GM20000 (cell line): ENCODE measurements at regions not wholly inside any gene's neighbourhood (a gene's known extent, or its start where the extent isn't known, plus 50 kb on each side); places are given as distances from the start of the nearest gene placed in this dataset.
"Not testable (repeated sequence)": the region's sequence is repeated elsewhere in the genome, so short reads cannot be mapped to it uniquely, and the experiment has no call there.

Experiments
- DNase-seq: peaks from one replicate; pipeline ENCODE4 v3.0.0; 2012; ENCODE audit warnings: low spot score
- TF ChIP-seq, protein P1 (sequence below): IDR thresholded peaks from 2 replicates; pipeline ENCODE4 v1.5.1; 2012; ENCODE audit warnings: mild to moderate bottlenecking, control low read depth; ENCODE audit errors: extremely low read depth, missing control alignments

DNA sequence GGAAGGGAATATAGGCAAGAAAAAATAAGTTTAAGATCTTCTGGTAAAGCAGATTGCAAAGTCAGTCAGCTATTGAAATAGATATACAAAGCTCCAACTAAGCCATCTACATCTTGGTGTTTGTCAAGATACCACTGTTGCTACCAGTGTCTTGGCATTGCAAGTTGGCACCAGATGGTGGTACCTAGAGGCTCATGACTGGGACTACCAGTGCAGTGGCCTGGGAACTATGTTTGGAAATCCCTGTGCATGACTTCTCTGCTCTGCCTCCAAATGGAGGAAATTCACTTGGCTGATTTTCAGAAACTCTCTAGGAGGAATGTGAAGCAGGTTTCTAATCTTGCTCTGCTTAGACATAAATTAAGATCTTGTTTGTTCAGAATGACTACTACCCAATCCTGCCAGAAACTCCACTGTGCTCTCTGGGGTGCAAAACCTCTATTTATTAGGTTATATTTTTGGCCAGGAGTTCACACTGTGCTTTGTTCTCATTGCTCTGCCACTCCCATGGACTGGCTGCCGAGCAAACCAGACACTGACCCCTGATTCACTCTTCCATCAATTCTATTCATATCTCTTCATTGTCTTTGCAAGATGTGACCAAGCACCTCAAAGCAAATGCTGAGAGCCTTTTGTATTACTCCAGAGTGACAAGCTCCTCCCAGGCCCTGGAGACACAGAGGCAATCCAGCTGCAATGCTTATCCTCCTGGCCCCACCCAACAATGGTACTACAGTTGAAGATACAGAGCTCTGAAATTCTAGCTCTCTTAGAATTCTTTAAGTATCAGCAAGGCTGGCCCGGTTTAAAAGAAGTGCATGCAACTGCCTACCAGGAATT is 272.3 kb upstream of the FGF16 start:
- DNase-seq: no peak
- TF ChIP-seq, protein P1, sequence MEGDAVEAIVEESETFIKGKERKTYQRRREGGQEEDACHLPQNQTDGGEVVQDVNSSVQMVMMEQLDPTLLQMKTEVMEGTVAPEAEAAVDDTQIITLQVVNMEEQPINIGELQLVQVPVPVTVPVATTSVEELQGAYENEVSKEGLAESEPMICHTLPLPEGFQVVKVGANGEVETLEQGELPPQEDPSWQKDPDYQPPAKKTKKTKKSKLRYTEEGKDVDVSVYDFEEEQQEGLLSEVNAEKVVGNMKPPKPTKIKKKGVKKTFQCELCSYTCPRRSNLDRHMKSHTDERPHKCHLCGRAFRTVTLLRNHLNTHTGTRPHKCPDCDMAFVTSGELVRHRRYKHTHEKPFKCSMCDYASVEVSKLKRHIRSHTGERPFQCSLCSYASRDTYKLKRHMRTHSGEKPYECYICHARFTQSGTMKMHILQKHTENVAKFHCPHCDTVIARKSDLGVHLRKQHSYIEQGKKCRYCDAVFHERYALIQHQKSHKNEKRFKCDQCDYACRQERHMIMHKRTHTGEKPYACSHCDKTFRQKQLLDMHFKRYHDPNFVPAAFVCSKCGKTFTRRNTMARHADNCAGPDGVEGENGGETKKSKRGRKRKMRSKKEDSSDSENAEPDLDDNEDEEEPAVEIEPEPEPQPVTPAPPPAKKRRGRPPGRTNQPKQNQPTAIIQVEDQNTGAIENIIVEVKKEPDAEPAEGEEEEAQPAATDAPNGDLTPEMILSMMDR: no peak

DNA sequence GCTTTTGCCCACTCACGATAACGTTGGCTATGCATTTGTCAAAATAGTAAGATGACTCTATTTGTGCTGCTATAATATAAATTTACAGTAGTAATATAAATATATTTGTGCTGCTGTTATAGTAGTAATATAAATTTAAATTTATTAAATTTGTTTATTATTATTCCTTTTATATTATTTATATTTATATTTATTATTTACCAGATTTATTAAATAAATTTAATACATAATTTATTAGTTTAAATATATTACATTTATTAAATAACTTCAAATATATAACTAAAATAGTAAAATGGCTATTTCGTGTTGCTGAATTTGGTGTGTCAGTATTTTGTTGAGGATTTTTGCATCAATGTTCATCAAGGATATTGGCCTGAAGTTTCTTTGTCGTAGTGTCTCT is 246.5 kb upstream of the FGF16 start:
- no peak for DNase-seq
- TF ChIP-seq, protein P1: no peak

DNA sequence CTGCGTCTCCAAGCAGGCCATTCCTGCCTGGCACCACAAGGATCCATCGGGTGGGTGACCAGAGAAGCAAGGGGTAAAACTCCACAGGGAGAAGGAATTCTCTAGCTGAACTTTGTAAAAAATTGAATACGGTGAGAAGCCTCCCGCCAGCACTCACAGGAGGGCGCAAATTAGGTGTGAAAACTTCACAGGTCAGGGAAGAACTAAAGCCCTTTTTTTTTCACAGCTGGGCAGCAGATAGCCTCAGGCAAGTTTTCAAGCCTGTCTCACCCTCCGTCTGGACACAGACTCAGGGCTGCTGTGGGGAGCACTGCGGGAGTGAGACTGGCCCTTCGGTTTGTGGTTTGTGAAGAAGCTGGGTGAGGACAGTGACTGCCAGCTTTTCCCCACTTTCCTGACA is 224.1 kb upstream of the FGF16 start:
- TF ChIP-seq, protein P1: no peak
- DNase-seq: no peak

DNA sequence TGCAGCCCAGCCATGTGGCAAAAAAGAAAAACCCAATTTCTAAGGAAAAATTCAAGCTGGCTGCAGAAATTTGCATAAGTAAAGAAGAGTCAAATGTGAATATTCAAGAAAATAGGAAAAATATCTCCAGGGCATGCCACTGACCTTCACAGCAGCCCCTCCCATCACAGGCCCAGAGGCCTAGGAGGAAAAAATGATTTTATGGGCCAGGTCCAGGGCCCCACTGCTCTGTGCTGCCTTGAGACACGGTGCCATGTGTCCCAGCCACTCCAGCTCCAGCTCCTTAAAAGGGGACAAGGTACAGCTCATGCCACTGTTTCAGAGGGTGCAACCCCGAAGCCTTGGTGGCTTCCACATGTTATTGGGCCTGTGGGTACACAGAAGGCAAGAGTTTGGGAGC is 182.7 kb upstream of the FGF16 start:
- no peak for DNase-seq
- TF ChIP-seq, protein P1: no peak

DNA sequence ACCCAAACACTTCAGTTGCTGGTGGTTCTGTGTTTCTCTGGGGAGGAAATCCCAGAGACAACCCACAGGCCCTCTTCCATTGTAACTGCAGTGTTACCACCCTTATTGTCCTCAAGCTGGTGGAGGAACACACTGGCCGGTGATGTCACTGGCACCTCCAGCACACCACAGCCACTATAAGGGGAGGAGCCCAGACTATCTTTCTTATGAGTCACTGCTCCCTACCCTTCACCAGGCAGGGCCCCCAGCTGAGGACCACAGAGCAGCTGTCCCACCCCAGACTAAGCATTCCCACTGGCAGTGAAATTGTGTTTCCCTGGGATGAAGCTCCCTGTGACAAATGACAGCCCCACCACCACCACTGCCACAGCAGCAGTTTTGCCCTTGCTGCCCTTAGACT is 171.8 kb upstream of the FGF16 start:
- DNase-seq: no peak
- TF ChIP-seq, protein P1: no peak

DNA sequence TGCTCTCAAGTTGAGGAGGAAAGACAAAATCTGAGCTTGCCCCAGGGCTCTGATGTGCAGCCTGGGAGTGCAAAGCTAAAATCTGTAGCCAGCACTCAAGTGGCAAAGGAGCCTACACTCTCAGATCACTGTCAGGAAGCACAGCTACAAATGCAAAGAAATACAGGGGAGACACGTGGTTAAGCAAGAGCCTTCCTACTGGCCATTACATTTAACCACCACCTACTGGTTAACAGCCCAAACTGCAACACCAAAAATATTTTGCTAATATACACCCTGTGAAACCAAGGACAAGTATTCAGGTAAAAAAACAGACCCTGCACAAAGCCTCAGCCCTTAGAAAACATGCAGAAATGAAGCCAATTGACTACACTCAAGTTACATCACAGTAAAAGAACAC is 170.4 kb upstream of the FGF16 start:
- DNase-seq: no peak
- TF ChIP-seq, protein P1: no peak

DNA sequence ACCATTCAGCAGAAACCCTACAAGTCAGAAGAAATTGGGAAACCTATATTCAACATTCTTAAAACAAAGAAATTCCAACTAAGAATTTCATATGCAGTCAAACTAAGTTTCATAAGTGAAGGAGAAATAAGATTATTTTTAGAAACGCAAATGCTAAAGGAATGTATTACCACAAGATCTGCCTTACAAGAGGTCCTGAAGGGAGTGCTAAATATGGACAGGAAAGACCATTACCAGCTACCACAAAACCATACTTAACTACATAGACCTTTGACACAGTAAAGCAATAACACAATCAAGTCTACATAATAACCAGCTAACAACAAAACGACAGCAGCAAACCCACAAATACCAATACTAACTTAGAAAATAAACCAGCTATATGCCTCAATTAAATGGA is 169.3 kb upstream of the FGF16 start:
- no peak for DNase-seq

DNA sequence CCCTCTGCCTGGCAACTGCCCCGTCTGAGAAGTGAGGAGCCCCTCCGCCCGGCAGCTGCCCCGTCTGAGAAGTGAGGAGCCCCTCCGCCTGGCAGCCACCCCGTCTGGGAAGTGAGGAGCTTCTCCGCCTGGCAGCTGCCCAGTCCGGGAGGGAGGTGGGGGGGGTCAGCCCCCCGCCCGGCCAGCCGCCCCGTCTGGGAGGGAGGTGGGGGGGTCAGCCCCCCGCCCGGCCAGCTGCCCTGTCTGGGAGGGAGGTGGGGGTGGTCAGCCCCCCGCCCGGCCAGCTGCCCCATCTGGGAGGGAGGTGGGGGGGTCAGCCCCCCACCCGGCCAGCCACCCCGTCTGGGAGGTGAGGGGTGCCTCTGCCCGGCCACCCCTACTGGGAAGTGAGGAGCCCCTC is 167.8 kb upstream of the FGF16 start:
- not testable (repeated sequence) for DNase-seq

More for the DNA sequence above, 169.3 kb upstream of the FGF16 start:
- TF ChIP-seq, protein P1: no peak
